T47D (cell line): ENCODE measurements at regions not wholly inside any gene's neighbourhood (a gene's known extent, or its start where the extent isn't known, plus 50 kb on each side); places are given as distances from the start of the nearest gene placed in this dataset.

ENCODE experiments used
- DNase-seq, 2 experiments: peaks; one replicate each; pipeline versions ENCODE4 v3.0.0 to v3.0.0-alpha.2; 2011 to 2012; ENCODE audit warnings: low read depth in 1 of 2, low spot score in 1 of 2
- JUND ChIP-seq: IDR thresholded peaks from 2 replicates; pipeline ENCODE4 v1.6.1; 2012; ENCODE audit warnings: low read depth
- in situ Hi-C: cut with HindIII; loops from 2 replicates; pipeline ENCODE4 v1.10.0; 2016; ENCODE audit warnings: low sequenced_read_pairs, low pct_unique_long_range_greater_than_20kb

GRCh38 chr14:23827100-23827892 is 126.3 kb upstream of the DHRS4 start:
- no peak for DNase-seq
- TF ChIP-seq JUND = no peak

DNA sequence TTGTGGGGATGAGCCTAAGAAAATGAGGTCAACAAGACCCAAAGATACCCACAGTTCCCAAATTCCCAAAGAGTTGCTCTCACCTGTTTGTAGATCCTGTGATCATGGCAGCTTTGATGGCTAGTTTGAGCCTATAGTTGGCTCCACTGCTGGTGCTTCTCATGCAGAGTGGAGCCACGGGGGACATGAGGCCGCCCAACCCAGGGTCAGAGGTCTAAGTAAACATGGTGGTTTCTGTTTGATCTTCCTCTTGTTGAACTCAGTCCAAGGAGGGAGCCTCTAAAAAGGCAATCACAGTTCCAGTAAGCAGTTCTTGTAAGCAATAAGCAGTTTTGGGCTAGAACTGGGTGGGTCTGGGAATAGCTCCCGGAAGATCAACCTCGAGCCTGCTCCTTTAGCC is 125.6 kb upstream of the DHRS4 start:
- no peak for TF ChIP-seq JUND
- in situ Hi-C loops = no loop called here

More at GRCh38 chr14:23827100-23827892, 126.3 kb upstream of the DHRS4 start:
- in situ Hi-C loops = no loop called here

DNA sequence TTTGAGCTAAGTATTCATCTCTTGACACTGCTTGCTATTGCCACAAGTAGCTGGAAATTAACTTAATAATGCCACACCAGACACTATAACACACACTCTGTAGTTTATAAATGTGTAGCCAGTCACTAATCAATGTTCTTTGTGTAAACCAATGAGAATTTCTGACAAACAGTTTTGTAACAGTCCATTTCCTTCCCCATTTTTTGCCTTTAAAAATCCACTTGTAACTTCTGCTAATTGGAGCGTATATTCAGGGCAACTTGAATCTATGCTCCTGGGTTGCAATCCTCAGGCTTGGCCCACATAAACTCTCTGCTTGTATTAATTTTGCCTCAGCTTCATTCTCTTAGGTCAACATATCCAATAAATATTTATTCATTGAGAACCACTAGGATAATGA is 125.0 kb upstream of the DHRS4 start:
- DNase-seq = no peak
- no peak for TF ChIP-seq JUND
- in situ Hi-C loops = no loop called here

More for the DNA sequence above, 125.6 kb upstream of the DHRS4 start:
- DNase-seq = no peak

DNA sequence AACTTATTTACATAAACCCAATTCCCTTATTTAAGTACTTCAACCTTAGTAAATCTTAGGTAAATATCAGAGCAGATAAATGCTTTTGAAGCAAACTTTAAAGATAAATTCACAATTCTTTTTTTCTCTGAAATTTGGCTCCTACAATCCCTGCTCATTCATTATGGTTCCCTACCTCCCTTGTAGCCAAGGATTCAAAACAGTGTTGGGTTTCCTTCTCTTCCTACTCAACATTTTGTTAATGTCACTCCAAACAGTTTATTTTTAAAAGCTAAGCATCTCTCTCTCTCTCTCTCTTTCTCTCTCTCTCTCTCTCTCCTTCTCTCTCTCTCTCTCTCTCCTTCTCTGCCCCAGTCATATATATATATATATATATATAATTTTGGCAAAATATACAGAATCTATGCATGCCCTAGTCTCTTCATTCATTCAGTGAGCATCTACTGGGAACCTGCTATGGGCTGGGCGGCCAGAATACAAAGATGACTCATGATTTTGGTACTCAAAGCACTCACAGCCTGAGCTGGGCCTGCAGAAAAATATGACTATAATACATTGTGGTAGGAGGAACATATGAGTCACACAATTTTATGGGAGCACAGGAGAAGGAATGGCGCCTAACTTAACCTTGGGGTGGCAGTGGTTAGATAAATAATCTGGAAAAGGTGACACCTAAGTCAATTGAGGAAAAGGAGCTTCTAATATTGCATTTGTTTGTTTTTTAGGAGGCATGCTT is 123.7 kb upstream of the DHRS4 start:
- peak; percentile 4 to 50 for DNase-seq
- in situ Hi-C loops = no loop called here
- peak; percentile 44; the same call in 1 of the 2 replicates for TF ChIP-seq JUND

- no peak for DNase-seq
- in situ Hi-C loops = no loop called here
- no peak for TF ChIP-seq JUND
Measured at GRCh38 chr14:23831596-23831995, 122.0 kb upstream of the DHRS4 start.

DNA sequence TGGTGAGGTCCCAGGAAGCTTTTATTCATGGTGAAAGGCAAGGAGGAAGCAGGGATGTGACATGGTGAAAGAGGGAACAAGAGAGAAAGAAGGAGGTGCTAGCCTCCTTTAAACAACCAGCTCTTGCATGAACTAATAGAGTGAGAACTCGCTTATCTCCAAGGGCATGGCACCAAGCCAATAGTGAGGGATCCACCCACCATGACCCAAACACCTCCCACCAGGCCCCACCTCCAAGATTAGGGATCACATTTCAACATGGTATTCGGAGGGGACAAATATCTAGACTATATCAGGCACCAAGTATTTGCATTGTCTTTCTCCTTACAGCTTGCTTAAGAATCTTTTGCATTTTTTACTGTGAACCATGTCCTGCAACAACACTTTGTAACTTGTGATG is 91.9 kb upstream of the DHRS4 start:
- no peak for DNase-seq
- no peak for TF ChIP-seq JUND
- in situ Hi-C loops = no loop called here

- no peak for DNase-seq
- TF ChIP-seq JUND = no peak
- in situ Hi-C loops = no loop called here
Measured at GRCh38 chr14:23862513-23862912, 91.1 kb upstream of the DHRS4 start.

- in situ Hi-C loops = no loop called here
- no peak for TF ChIP-seq JUND
- no peak for DNase-seq
Measured at GRCh38 chr14:23863836-23864235, 89.7 kb upstream of the DHRS4 start.

- no peak for TF ChIP-seq JUND
- no peak for DNase-seq
- in situ Hi-C loops = no loop called here
Measured at GRCh38 chr14:23864259-23864658, 89.3 kb upstream of the DHRS4 start.

GRCh38 chr14:23864861-23865260 is 88.7 kb upstream of the DHRS4 start:
- in situ Hi-C loops = no loop called here
- no peak for DNase-seq
- TF ChIP-seq JUND = no peak

GRCh38 chr14:23865502-23865901 is 88.1 kb upstream of the DHRS4 start:
- TF ChIP-seq JUND = no peak
- DNase-seq = no peak
- in situ Hi-C loops = no loop called here

DNA sequence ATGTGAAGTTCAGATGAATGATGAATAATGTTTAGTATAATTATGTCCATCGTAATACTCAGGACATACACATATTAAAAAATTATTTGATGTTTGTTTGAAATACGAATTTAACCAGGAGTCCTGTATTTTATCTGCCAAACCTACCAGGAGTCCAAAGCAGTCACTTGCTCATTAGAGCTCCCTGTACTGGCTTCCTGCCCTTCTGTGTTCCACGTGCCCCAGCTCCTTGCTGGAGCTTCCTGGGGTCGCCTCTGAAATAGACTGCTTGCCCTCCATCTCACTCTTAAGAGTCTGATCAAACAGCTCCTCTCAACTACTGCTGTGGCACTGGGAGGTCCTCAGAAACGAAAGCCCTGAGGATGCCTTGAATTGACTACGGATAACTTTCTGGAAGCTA is 87.3 kb upstream of the DHRS4 start:
- DNase-seq = no peak
- TF ChIP-seq JUND = no peak
- in situ Hi-C loops = no loop called here

GRCh38 chr14:23869078-23869719 is 84.4 kb upstream of the DHRS4 start:
- no peak for DNase-seq
- in situ Hi-C loops = no loop called here
- TF ChIP-seq JUND = no peak
